Neuronal stem cell (in vitro differentiated cells): ENCODE measurements at regions not wholly inside any gene's neighbourhood (a gene's known extent, or its start where the extent isn't known, plus 50 kb on each side); places are given as distances from the start of the nearest gene placed in this dataset.

Experiments used
- DNase-seq: peaks from one replicate; pipeline ENCODE4 v3.0.0-alpha.2; 2013; ENCODE audit warnings: low spot score
- H2AFZ ChIP-seq: one replicate; pipeline ENCODE4 v1.6.1; 2013; ENCODE audit warnings: mild to moderate bottlenecking, low read length, inconsistent platforms
- H2AK5ac ChIP-seq: 2 replicates; pipeline ENCODE4 v1.6.1; 2013; ENCODE audit warnings: low read depth, mild to moderate bottlenecking, inconsistent platforms, low read length, moderate library complexity, mixed read lengths
- H2BK120ac ChIP-seq: 2 replicates; pipeline ENCODE4 v1.6.1; 2013; ENCODE audit warnings: low read depth, mild to moderate bottlenecking, inconsistent platforms, low read length, moderate library complexity, mixed read lengths
- H2BK12ac ChIP-seq: one replicate; pipeline ENCODE4 v1.6.1; 2013; ENCODE audit warnings: low read length, inconsistent platforms
- H2BK15ac ChIP-seq: 2 replicates; pipeline ENCODE4 v1.6.1; 2013; ENCODE audit warnings: mild to moderate bottlenecking, low read length, inconsistent platforms, mixed read lengths
- H2BK5ac ChIP-seq: one replicate; pipeline ENCODE4 v1.6.1; 2013; ENCODE audit warnings: inconsistent platforms, mild to moderate bottlenecking, low read length, moderate library complexity
- H3K14ac ChIP-seq: one replicate; pipeline ENCODE4 v1.6.1; 2013; ENCODE audit warnings: low read length, inconsistent platforms
- H3K18ac ChIP-seq: 2 replicates; pipeline ENCODE4 v1.6.1; 2013; ENCODE audit warnings: low read length, inconsistent platforms
- H3K23ac ChIP-seq: 2 replicates; pipeline ENCODE4 v1.6.1; 2013; ENCODE audit warnings: low read depth, mild to moderate bottlenecking, mixed read lengths, low read length, inconsistent platforms; ENCODE audit not compliant: poor library complexity
- H3K27ac ChIP-seq: replicated peaks from 3 replicates; pipeline ENCODE4 v1.5.1; 2013; ENCODE audit warnings: low read length, inconsistent platforms
- H3K27me3 ChIP-seq, 3 experiments: 2 replicates each; pipeline ENCODE4 v1.6.1; 2013; ENCODE audit warnings: low read length in 3 of 3, mild to moderate bottlenecking in 2 of 3, inconsistent platforms in 1 of 3, low read depth in 1 of 3, mixed read lengths in 1 of 3, moderate library complexity in 1 of 3; ENCODE audit not compliant: control insufficient read depth in 3 of 3, insufficient read depth in 3 of 3
- H3K36me3 ChIP-seq, 2 donors: replicated peaks in 1 of 2; 2 replicates each; pipeline ENCODE4 v1.6.1; 2013; ENCODE audit warnings: low read length in 2 of 2; ENCODE audit not compliant: control insufficient read depth in 2 of 2, insufficient read depth in 2 of 2
- H3K4ac ChIP-seq: 2 replicates; pipeline ENCODE4 v1.6.1; 2013; ENCODE audit warnings: inconsistent platforms, mild to moderate bottlenecking, low read length, moderate library complexity
- H3K4me1 ChIP-seq, 2 donors: 1 replicate in 1 of 2; 2 replicates in 1 of 2; pipeline ENCODE4 v1.6.1; 2013; ENCODE audit warnings: low read length in 2 of 2, low read depth in 1 of 2; ENCODE audit not compliant: control insufficient read depth in 2 of 2, insufficient read depth in 1 of 2
- H3K4me2 ChIP-seq: one replicate; pipeline ENCODE4 v1.6.1; 2013; ENCODE audit warnings: mild to moderate bottlenecking, low read length, inconsistent platforms; ENCODE audit not compliant: insufficient read depth, poor library complexity, severe bottlenecking
- H3K4me3 ChIP-seq, 2 donors: 2 replicates each; pipeline ENCODE4 v1.5.1; 2013; ENCODE audit warnings: low read length in 2 of 2, mild to moderate bottlenecking in 2 of 2, inconsistent platforms in 1 of 2, moderate library complexity in 1 of 2
- H3K79me1 ChIP-seq: one replicate; pipeline ENCODE4 v1.6.1; 2013; ENCODE audit warnings: low read depth, mild to moderate bottlenecking, inconsistent platforms, low read length, moderate library complexity
- H3K9ac ChIP-seq: one replicate; pipeline ENCODE4 v1.6.1; 2013; ENCODE audit warnings: mild to moderate bottlenecking, low read depth, low read length, inconsistent platforms; ENCODE audit not compliant: poor library complexity
- H3K9me3 ChIP-seq, 2 donors: replicated peaks in 1 of 2; 2 replicates each; pipeline versions ENCODE3 to v1.6.1; 2013; ENCODE audit warnings: low read length in 2 of 2, mild to moderate bottlenecking in 2 of 2, inconsistent platforms in 1 of 2, low read depth in 1 of 2, mixed read lengths in 1 of 2, moderate library complexity in 1 of 2; ENCODE audit not compliant: control insufficient read depth in 2 of 2, insufficient read depth in 1 of 2
- H4K8ac ChIP-seq: one replicate; pipeline ENCODE4 v1.6.1; 2013; ENCODE audit warnings: low read depth, mild to moderate bottlenecking, inconsistent platforms, low read length, moderate library complexity
- H4K91ac ChIP-seq: one replicate; pipeline ENCODE4 v1.6.1; 2013; ENCODE audit warnings: low read length, low read depth, mild to moderate bottlenecking, inconsistent platforms; ENCODE audit not compliant: poor library complexity
- WGBS, 2 donors: extraction: QIAGEN DNeasy Blood & Tissue Kit; methylation state at CpG; one replicate each; pipeline ENCODE4 v1.1.7; 2013; ENCODE audit warnings: missing lambda C conversion rate in 2 of 2, mixed read lengths in 1 of 2; ENCODE audit not compliant: insufficient read length in 2 of 2, insufficient replicate concordance in 1 of 2; ENCODE audit errors: extremely low coverage in 2 of 2; 5-methylcytosine and 5-hydroxymethylcytosine counted together

- H3K9me3 ChIP-seq: no peaks in the 10 kb centered on the region
- H4K91ac ChIP-seq: no peak overlapping the region
- no peak overlapping the region for H3K23ac ChIP-seq
- no peak overlapping the region for H3K27ac ChIP-seq
- H3K36me3 ChIP-seq: no peaks in the 10 kb centered on the region
- peaks cover 5 to 8% of the 10 kb centered on the region in 2 donors for H3K4me1 ChIP-seq
- H2AK5ac ChIP-seq: no peak overlapping the region
- DNase-seq: no peak
- H3K18ac ChIP-seq: no peak overlapping the region
- no peak overlapping the region for H2AFZ ChIP-seq
- no peak overlapping the region for H3K14ac ChIP-seq
- H3K4me3 ChIP-seq: no peak overlapping the region
- H3K4ac ChIP-seq: no peak overlapping the region
- H2BK12ac ChIP-seq: no peak overlapping the region
- no peak overlapping the region for H3K4me2 ChIP-seq
- no peak overlapping the region for H2BK5ac ChIP-seq
- H3K79me1 ChIP-seq: no peaks in the 10 kb centered on the region
- H3K27me3 ChIP-seq: no peaks in the 10 kb centered on the region
- H4K8ac ChIP-seq: no peak overlapping the region
- H2BK15ac ChIP-seq: no peak overlapping the region
- no peak overlapping the region for H2BK120ac ChIP-seq
- H3K9ac ChIP-seq: no peak overlapping the region
- whole genome bisulfite sequencing, 2 donors: no CpG with 5 or more reads among the region's 9 CpGs
Observed at GRCh38 chr10:33876584-33877400, 542.3 kb upstream of the NRP1 start.

GRCh38 chr10:33875924-33876583, 541.6 kb upstream of the NRP1 start:
- Histone ChIP-seq H2BK15ac (no peak overlapping the region), H2AK5ac (no peak overlapping the region), H3K27me3 (no peaks in the 10 kb centered on the region), H3K27ac (no peak overlapping the region), H3K14ac (no peak overlapping the region), H3K4me1 (peaks cover 5 to 8% of the 10 kb centered on the region in 2 donors), H4K8ac (no peak overlapping the region), H3K36me3 (no peaks in the 10 kb centered on the region), H4K91ac (no peak overlapping the region), H3K9me3 (no peaks in the 10 kb centered on the region), H3K18ac (no peak overlapping the region), H3K4ac (no peak overlapping the region), H3K4me2 (no peak overlapping the region), H3K23ac (no peak overlapping the region), H2BK12ac (no peak overlapping the region), H3K4me3 (no peak overlapping the region), H3K9ac (no peak overlapping the region), H2BK5ac (no peak overlapping the region), H3K79me1 (no peaks in the 10 kb centered on the region), H2BK120ac (no peak overlapping the region), H2AFZ (no peak overlapping the region)
- peak; percentile 23 for DNase-seq
- no CpG with 5 or more reads among the region's 9 CpGs for WGBS, 2 donors

GRCh38 chr10:33871061-33871956, 536.8 kb upstream of the NRP1 start:
- whole genome bisulfite sequencing, 2 donors: no CpG with 5 or more reads among the region's 5 CpGs
- Histone ChIP-seq H3K18ac (no peak overlapping the region), H2BK15ac (no peak overlapping the region), H3K9ac (no peak overlapping the region), H4K8ac (no peak overlapping the region), H3K27me3 (no peaks in the 10 kb centered on the region), H2AK5ac (no peak overlapping the region), H3K4ac (no peak overlapping the region), H3K4me3 (no peak overlapping the region), H3K14ac (no peak overlapping the region), H3K27ac (no peak overlapping the region), H2BK12ac (no peak overlapping the region), H3K4me2 (no peak overlapping the region), H3K9me3 (no peaks in the 10 kb centered on the region), H3K79me1 (no peaks in the 10 kb centered on the region), H4K91ac (no peak overlapping the region), H2BK5ac (no peak overlapping the region), H3K36me3 (no peaks in the 10 kb centered on the region), H2AFZ (no peak overlapping the region), H3K4me1 (peaks cover 3 to 4% of the 10 kb centered on the region in 2 donors), H3K23ac (no peak overlapping the region), H2BK120ac (no peak overlapping the region)
- DNase-seq: no peak

GRCh38 chr10:33869481-33869880, 535.0 kb upstream of the NRP1 start:
- no peak overlapping the region for H3K18ac ChIP-seq
- no peaks in the 10 kb centered on the region for H3K27me3 ChIP-seq
- H2BK5ac ChIP-seq: no peak overlapping the region
- H3K14ac ChIP-seq: no peak overlapping the region
- no peaks in the 10 kb centered on the region for H3K4me1 ChIP-seq
- no peaks in the 10 kb centered on the region for H3K9me3 ChIP-seq
- no peak overlapping the region for H3K27ac ChIP-seq
- no peaks in the 10 kb centered on the region for H3K79me1 ChIP-seq
- no peak overlapping the region for H2BK12ac ChIP-seq
- no peak overlapping the region for H3K4me2 ChIP-seq
- H4K8ac ChIP-seq: no peak overlapping the region
- H2AFZ ChIP-seq: no peak overlapping the region
- no peak overlapping the region for H3K9ac ChIP-seq
- no peak overlapping the region for H3K4ac ChIP-seq
- DNase-seq: no peak
- H2AK5ac ChIP-seq: no peak overlapping the region
- no peak overlapping the region for H3K23ac ChIP-seq
- H2BK15ac ChIP-seq: no peak overlapping the region
- H4K91ac ChIP-seq: no peak overlapping the region
- no CpG with 5 or more reads among the region's 2 CpGs for WGBS, 2 donors
- no peak overlapping the region for H2BK120ac ChIP-seq
- H3K4me3 ChIP-seq: no peak overlapping the region
- H3K36me3 ChIP-seq: no peaks in the 10 kb centered on the region
